ENCODE measurements at regions not wholly inside any gene's neighbourhood (a gene's known extent, or its start where the extent isn't known, plus 50 kb on each side); places are given as distances from the start of the nearest gene placed in this dataset.

- TF ChIP-seq POU6F1 (CRISPR knock-in tag; IDR thresholded peaks at IDR 0.05; ENCODE audit: borderline replicate concordance, low read depth) (no peak), ZNF565 (CRISPR knock-in tag; conservative IDR thresholded peaks at IDR 0.05; ENCODE audit: low read depth) (no peak), CSDC2 (CRISPR knock-in tag; IDR thresholded peaks at IDR 0.05) (no peak), TOX (CRISPR knock-in tag; IDR thresholded peaks at IDR 0.05; ENCODE audit: borderline replicate concordance) (no peak), CREB5 (CRISPR knock-in tag; IDR thresholded peaks at IDR 0.05; ENCODE audit: low read depth) (no peak), ESRRG (CRISPR knock-in tag; IDR thresholded peaks at IDR 0.05) (no peak)
Measured at GRCh38 chr5:179427032-179427675, 81.9 kb upstream of the ADAMTS2 start.

Measured in SK-N-SH treated with all-trans-retinoic acid at 6 μM for 48 hours (cell line).